GM13977 (cell line): ENCODE measurements at regions not wholly inside any gene's neighbourhood (a gene's known extent, or its start where the extent isn't known, plus 50 kb on each side); places are given as distances from the start of the nearest gene placed in this dataset.

Experiments
- DNase-seq: peaks from one replicate; pipeline ENCODE4 v3.0.0; 2012; ENCODE audit warnings: low spot score
- in situ Hi-C: fragments of 300-500 bp; cut with MboI; formaldehyde crosslinking; loops from one replicate; pipeline ENCODE4 v1.12.0; 2022; ENCODE audit warnings: low sequenced_read_pairs, low pct_unique_long_range_greater_than_20kb, mixed read lengths, inconsistent platforms; ENCODE audit not compliant: unreplicated experiment
- TF ChIP-seq, protein P1 (sequence below): IDR thresholded peaks from 2 replicates; pipeline ENCODE4 v1.5.1; 2012; ENCODE audit warnings: mild to moderate bottlenecking, control low read depth; ENCODE audit not compliant: insufficient read depth; ENCODE audit errors: extremely low read depth, missing control alignments

DNA sequence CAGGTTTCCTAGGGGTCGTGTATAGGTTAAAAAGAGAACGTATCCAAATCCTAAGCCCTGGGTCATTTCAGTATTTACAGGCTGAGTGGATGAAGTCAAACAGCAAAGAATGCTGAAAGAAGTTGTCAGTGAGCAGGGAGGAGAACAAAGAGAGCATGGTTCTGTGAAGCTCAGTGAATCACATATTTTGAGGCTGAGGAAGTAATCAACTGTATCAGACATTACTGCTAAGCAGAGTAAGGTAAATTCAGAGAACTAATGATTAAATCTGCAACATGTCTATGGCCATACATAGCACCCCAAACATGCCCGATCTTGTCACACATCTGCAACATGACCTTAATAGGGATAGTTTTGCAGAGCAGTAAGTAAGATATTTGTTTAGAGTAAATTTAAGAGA, 1130.3 kb downstream of the RAPGEF2 start:
- DNase-seq, result no peak
- TF ChIP-seq, protein P1, sequence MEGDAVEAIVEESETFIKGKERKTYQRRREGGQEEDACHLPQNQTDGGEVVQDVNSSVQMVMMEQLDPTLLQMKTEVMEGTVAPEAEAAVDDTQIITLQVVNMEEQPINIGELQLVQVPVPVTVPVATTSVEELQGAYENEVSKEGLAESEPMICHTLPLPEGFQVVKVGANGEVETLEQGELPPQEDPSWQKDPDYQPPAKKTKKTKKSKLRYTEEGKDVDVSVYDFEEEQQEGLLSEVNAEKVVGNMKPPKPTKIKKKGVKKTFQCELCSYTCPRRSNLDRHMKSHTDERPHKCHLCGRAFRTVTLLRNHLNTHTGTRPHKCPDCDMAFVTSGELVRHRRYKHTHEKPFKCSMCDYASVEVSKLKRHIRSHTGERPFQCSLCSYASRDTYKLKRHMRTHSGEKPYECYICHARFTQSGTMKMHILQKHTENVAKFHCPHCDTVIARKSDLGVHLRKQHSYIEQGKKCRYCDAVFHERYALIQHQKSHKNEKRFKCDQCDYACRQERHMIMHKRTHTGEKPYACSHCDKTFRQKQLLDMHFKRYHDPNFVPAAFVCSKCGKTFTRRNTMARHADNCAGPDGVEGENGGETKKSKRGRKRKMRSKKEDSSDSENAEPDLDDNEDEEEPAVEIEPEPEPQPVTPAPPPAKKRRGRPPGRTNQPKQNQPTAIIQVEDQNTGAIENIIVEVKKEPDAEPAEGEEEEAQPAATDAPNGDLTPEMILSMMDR, result no peak
- in situ Hi-C loops, result no loop called here

DNA sequence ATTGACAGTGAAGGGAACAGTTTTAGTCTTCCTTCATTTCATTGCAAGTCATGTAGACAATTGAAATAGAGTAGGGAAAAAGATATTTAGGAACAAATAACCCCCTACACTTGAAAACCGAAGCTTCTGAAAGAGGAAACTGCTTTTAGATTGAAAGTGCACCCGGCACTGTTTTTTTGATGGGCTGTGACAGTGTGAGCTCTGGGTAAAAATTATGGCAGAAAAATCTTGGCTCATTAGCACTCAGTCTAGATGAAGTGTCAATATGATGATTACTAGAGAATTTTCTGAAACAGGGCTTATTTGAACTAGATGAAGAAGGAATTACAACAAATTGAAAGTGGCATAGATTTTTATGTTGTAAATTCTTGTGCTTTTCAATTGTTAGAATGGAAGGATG, 1132.4 kb downstream of the RAPGEF2 start:
- no peak for DNase-seq
- in situ Hi-C loops, result no loop called here
- TF ChIP-seq, protein P1, result no peak

DNA sequence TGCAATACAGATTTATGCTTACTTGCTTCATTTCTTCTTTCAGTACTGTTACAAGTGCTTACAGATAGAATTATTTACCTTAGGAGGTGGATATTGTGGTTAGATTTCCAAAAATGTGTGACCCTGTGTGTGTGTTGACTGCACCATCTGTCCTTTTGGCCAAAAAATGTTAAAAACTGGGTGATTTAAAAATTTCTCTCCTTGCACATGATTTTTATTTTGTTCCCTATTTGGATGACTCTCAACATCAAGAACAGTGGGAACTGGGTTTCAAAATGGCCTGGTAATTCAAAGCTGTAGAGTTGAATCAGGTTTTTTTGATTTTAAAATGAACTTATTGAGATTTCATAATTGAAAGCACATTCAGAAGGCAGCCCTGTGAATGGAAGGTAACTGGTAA, 1132.9 kb downstream of the RAPGEF2 start:
- TF ChIP-seq, protein P1, result no peak
- DNase-seq, result no peak
- in situ Hi-C loops, result no loop called here

DNA sequence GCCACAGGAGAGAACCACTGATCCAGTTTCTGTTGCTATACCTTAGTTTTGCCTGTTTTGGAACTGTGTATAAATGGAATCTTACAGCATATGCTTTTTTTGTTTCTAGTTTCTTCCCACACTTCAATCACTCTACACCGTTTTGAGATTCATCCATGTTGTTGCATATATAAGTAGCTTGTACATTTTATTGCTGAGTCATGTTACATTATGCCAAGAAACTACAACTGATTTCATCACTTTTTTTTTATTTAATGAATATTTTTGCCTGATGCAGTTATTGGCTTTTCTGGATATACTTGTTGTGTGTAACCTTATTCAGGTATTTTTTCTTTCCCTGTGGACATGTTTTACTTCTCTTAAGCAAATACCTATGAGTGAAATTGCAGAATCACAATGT, 1135.9 kb downstream of the RAPGEF2 start:
- DNase-seq, result no peak
- in situ Hi-C loops, result no loop called here
- TF ChIP-seq, protein P1, result no peak

DNA sequence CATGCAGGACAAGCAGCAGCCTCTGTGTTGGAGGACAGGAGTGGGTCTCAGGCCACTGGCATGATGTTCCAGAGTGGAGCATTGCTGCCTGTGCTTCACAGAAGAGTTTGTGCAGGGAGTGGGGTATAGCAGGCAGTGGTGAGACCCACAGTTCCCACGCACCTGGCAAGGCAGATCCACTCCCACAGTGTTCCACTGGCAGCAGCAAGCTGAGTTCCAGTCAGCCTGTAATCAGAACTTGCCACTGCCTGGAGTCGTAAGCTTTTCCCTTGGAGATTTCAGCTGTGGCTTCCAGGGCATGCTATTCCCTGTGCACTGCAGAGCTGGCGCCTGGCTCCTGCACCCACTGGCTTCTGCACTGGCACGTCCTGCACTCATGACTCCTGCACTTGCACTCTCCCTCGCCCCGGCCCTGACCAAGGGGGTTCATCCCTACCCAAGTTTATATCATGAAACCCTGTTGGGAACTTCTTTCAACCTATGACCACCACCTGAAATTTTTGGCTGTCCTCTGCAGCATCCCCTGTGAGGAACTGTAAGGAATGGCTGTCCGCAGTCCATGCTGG, 1144.3 kb downstream of the RAPGEF2 start:
- in situ Hi-C loops, result no loop called here

DNA sequence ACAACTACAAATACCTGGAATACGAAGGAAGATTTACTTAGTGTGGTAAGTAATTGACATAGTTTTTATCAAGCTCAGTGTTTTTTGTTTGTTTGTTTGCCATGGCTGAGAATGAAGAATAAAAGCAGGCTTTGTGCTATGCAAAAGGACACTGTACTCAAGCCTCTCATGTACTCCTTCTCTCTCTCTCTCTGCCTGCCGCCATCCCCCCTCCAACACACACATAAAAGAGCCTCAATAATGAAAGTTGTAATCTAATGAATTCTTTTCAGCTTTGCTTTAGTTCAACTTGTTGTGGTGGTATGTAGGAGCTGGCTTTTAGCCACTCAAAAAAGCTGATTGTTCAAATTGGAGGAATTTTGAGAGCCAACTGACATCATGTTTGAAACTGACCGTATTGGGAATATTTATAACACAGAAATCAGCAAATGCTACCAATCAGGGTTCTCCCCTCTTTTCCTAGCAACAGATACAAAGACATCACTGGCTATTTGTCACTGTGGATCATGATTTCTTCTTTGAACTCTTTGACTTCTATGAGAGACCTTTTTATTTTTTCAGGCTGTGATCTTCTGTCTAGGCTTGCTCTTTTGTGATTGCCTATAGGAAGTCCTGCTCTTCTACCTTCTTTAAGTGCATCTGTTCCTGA, 1148.8 kb downstream of the RAPGEF2 start:
- TF ChIP-seq, protein P1, result no peak
- no peak for DNase-seq
- in situ Hi-C loops, result no loop called here

More for the DNA sequence above, 1144.3 kb downstream of the RAPGEF2 start:
- no peak for DNase-seq
- TF ChIP-seq, protein P1, result no peak
